SK-N-SH (cell line): ENCODE measurements at regions not wholly inside any gene's neighbourhood (a gene's known extent, or its start where the extent isn't known, plus 50 kb on each side); places are given as distances from the start of the nearest gene placed in this dataset.

ENCODE experiments used
- CTCF ChIA-PET: fragments of 300-600, 350-600 bp; formaldehyde crosslinking; extraction: SDS; loops from one replicate; lab custom pipeline; 2021; lab: Yijun Ruan, JAX
- POLR2A ChIA-PET: fragments of 350-600 bp; sonication (Branson Sonifier 250); formaldehyde crosslinking; extraction: SDS; loops from one replicate; lab custom pipeline; 2020; ENCODE audit warnings: antibody characterized with exemption, inconsistent platforms; lab: Yijun Ruan, JAX
- DNase-seq: peaks from one replicate; pipeline ENCODE4 v3.0.0; 2012
- H2AFZ ChIP-seq: fragments of 200-600 bp; sonication (generic); 2 replicates; pipeline ENCODE4 v1.8.1; 2016; ENCODE audit warnings: antibody characterized with exemption, mild to moderate bottlenecking, low read depth
- H3F3A ChIP-seq: fragments of 200-600 bp; sonication (generic); replicated peaks from 2 replicates; pipeline ENCODE3; 2016; ENCODE audit warnings: antibody characterized with exemption, mild to moderate bottlenecking; ENCODE audit not compliant: insufficient read depth
- H3K27ac ChIP-seq, 2 experiments: fragments of 200-500 bp in 1 of 2; fragments of 200-600 bp in 1 of 2; sonication (Bioruptor generic) in 1 of 2; sonication (generic), shearing (Covaris generic) in 1 of 2; 2 replicates each; pipeline versions ENCODE4 v1.5.1 to v1.6.1; 2014 to 2016; ENCODE audit warnings: low read depth in 2 of 2, inconsistent platforms in 1 of 2, low read length in 1 of 2, mild to moderate bottlenecking in 1 of 2, mixed read lengths in 1 of 2
- H3K27me3 ChIP-seq: fragments of 200-600 bp; sonication (generic), shearing (Covaris generic); 2 replicates; pipeline ENCODE4 v1.6.1; 2016; ENCODE audit warnings: mixed run types; ENCODE audit not compliant: insufficient read depth
- H3K36me3 ChIP-seq, 2 experiments: fragments of 200-500 bp in 1 of 2; fragments of 200-600 bp in 1 of 2; sonication (Bioruptor generic) in 1 of 2; sonication (generic) in 1 of 2; replicated peaks in 1 of 2; 2 replicates each; pipeline versions ENCODE3 to v1.5.1; 2014 to 2016; ENCODE audit warnings: low read length in 1 of 2, mild to moderate bottlenecking in 1 of 2; ENCODE audit not compliant: insufficient read depth in 2 of 2, control insufficient read depth in 1 of 2
- H3K4me1 ChIP-seq, 2 experiments: fragments of 200-500 bp in 1 of 2; fragments of 200-600 bp in 1 of 2; sonication (Bioruptor generic) in 1 of 2; sonication (generic), shearing (Covaris generic) in 1 of 2; 2 replicates each; pipeline versions ENCODE4 v1.5.1 to v1.6.1; 2014 to 2016; ENCODE audit warnings: low read depth in 1 of 2, low read length in 1 of 2, mixed run types in 1 of 2; ENCODE audit not compliant: insufficient read depth in 2 of 2, control insufficient read depth in 1 of 2
- H3K4me2 ChIP-seq: fragments of 200-600 bp; sonication (generic), shearing (Covaris generic); 2 replicates; pipeline ENCODE4 v1.6.1; 2017; ENCODE audit warnings: mixed run types
- H3K4me3 ChIP-seq, 2 experiments: fragments of 200-500 bp in 1 of 2; fragments of 200-600 bp in 1 of 2; sonication (Bioruptor generic) in 1 of 2; sonication (generic), shearing (Covaris generic) in 1 of 2; 2 replicates each; pipeline versions ENCODE4 v1.5.1 to v1.8.1; 2014 to 2016; ENCODE audit warnings: low read depth in 2 of 2, inconsistent platforms in 1 of 2, low read length in 1 of 2, mild to moderate bottlenecking in 1 of 2, mixed read lengths in 1 of 2, moderate library complexity in 1 of 2
- H3K79me2 ChIP-seq: fragments of 200-600 bp; sonication (generic); 2 replicates; pipeline ENCODE4 v1.8.1; 2017; ENCODE audit warnings: mild to moderate bottlenecking; ENCODE audit not compliant: insufficient read depth
- H3K9ac ChIP-seq: fragments of 200-600 bp; sonication (generic); 2 replicates; pipeline ENCODE4 v1.6.1; 2017; ENCODE audit warnings: mixed run types
- H3K9me2 ChIP-seq: fragments of 200-600 bp; sonication (generic); 2 replicates; pipeline ENCODE4 v1.6.1; 2017; ENCODE audit warnings: mixed run types
- H3K9me3 ChIP-seq: fragments of 200-600 bp; sonication (generic); 2 replicates; pipeline ENCODE4 v1.6.1; 2017; ENCODE audit warnings: mixed run types, mild to moderate bottlenecking, moderate library complexity
- H4K20me1 ChIP-seq: fragments of 200-600 bp; sonication (generic); 2 replicates; pipeline ENCODE4 v1.6.1; 2017; ENCODE audit warnings: mild to moderate bottlenecking, mixed run types; ENCODE audit not compliant: insufficient read depth
- FOSL2 ChIP-seq: IDR thresholded peaks from 2 replicates; pipeline ENCODE4 v1.4.0; 2012; ENCODE audit warnings: low read depth, mild to moderate bottlenecking, moderate library complexity, borderline replicate concordance
- FOXJ3 ChIP-seq: sonication (generic); formaldehyde crosslinking; IDR thresholded peaks from 2 replicates; pipeline ENCODE4 v1.5.1; 2020; ENCODE audit warnings: mild to moderate bottlenecking, missing genetic modification reagents
- GATA2 ChIP-seq: sonication (generic); formaldehyde crosslinking; IDR thresholded peaks from 2 replicates; pipeline ENCODE4 v1.5.0; 2020; ENCODE audit warnings: mild to moderate bottlenecking, missing genetic modification reagents
- NRF1 ChIP-seq: IDR thresholded peaks from 2 replicates; pipeline ENCODE4 v1.6.1; 2012; ENCODE audit warnings: low read depth, mild to moderate bottlenecking, low read length
- POLR2AphosphoS5 ChIP-seq: IDR thresholded peaks from 2 replicates; pipeline ENCODE4 v1.6.1; 2012; ENCODE audit warnings: low read depth, low read length
- RAD21 ChIP-seq: IDR thresholded peaks from 2 replicates; pipeline ENCODE4 v1.6.1; 2012; ENCODE audit warnings: mild to moderate bottlenecking, low read length
- RCOR1 ChIP-seq: fragments of 150-350 bp; IDR thresholded peaks from 2 replicates; pipeline ENCODE4 v1.6.1; 2017; ENCODE audit warnings: antibody characterized with exemption, low read length
- RXRA ChIP-seq: IDR thresholded peaks from 2 replicates; pipeline ENCODE4 v1.4.0; 2012; ENCODE audit warnings: low read depth, mild to moderate bottlenecking, borderline replicate concordance
- SIN3A ChIP-seq: IDR thresholded peaks from 2 replicates; pipeline ENCODE4 v1.6.1; 2012; ENCODE audit warnings: low read depth, mild to moderate bottlenecking, low read length, moderate library complexity, borderline replicate concordance
- SMC3 ChIP-seq: IDR thresholded peaks from 2 replicates; pipeline ENCODE4 v1.6.1; 2012; ENCODE audit warnings: low read depth, low read length, improper control_type of control experiment
- TAF1 ChIP-seq: IDR thresholded peaks from 2 replicates; pipeline ENCODE4 v1.6.1; 2012; ENCODE audit warnings: low read depth, mild to moderate bottlenecking, low read length, moderate library complexity, borderline replicate concordance
- TCF12 ChIP-seq: IDR thresholded peaks from 2 replicates; pipeline ENCODE4 v1.4.0; 2012
- WGBS: methylation state at CpG from one replicate; pipeline ENCODE4 v1.1.6; 2017; ENCODE audit warnings: low lambda C conversion rate; 5-methylcytosine and 5-hydroxymethylcytosine counted together
- TF ChIP-seq, protein P1 (sequence below): IDR thresholded peaks from 2 replicates; pipeline ENCODE4 v1.6.1; 2012; ENCODE audit warnings: mild to moderate bottlenecking, low read depth, low read length, moderate library complexity
- TF ChIP-seq, protein P2 (sequence below): fragments of 200-600 bp; sonication (generic); IDR thresholded peaks from 2 replicates; pipeline ENCODE4 v1.6.1; 2017; ENCODE audit warnings: antibody characterized with exemption, mild to moderate bottlenecking, moderate library complexity
- TF ChIP-seq, protein P3 (sequence below): IDR thresholded peaks from 2 replicates; pipeline ENCODE4 v1.4.0; 2012; ENCODE audit warnings: low read depth, borderline replicate concordance
- TF ChIP-seq, protein P4 (sequence below): IDR thresholded peaks from 2 replicates; pipeline ENCODE4 v1.4.0; 2012; ENCODE audit warnings: low read depth, borderline replicate concordance

DNA sequence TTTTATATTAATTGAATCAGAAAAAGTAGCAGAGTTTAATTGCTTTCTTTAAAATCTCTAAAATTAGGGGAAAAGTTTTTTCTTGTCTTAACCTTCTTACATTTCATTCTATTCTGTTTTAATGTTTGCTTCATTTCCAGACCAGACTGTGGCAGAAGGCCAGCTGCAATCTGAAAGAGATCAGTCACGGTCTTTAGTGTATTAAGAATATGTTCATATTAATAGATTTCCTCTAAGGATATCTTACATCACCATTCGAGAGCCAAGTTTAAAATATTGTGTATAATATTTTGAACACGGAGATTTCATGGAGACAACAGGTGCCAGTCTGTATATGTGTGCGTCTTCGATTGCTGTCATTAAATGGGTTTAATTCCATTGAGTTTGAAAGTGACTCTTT lies 230.9 kb upstream of the ZSWIM2 start (continued):
- TF ChIP-seq SIN3A (no peak), RCOR1 (no peak), SMC3 (no peak), GATA2 (CRISPR knock-in tag) (no peak)

DNA sequence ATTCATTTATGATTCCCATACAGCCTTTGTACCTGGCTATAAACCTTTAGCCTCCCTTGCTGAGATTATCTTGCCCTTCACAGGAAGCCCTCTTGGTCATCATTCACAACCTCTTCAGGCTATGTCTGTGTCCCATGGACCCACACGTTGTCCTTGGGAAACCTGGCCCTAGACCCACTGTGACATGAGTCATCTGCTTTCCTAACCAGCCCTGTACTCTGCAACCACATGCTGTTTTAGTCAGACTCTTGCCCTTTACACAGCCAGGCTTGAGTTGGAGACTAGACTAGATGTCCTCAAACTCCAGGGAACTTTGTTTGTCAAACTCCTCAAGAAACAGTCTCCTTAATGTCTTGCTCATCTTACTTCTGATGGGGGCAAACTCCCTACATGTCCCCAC lies 229.3 kb upstream of the ZSWIM2 start:
- Histone ChIP-seq H3K36me3 (no peaks in the 10 kb centered on the region), H4K20me1 (no peaks in the 10 kb centered on the region), H3K79me2 (no peaks in the 10 kb centered on the region), H3K27me3 (no peaks in the 10 kb centered on the region), H3K27ac (no peak overlapping the region), H3K4me1 (no peaks in the 10 kb centered on the region), H3F3A (no peaks in the 10 kb centered on the region), H3K9me3 (no peaks in the 10 kb centered on the region), H3K9ac (no peak overlapping the region), H3K9me2 (no peaks in the 10 kb centered on the region), H2AFZ (no peak overlapping the region), H3K4me2 (no peak overlapping the region), H3K4me3 (no peak overlapping the region)
- TF ChIP-seq, protein P1, sequence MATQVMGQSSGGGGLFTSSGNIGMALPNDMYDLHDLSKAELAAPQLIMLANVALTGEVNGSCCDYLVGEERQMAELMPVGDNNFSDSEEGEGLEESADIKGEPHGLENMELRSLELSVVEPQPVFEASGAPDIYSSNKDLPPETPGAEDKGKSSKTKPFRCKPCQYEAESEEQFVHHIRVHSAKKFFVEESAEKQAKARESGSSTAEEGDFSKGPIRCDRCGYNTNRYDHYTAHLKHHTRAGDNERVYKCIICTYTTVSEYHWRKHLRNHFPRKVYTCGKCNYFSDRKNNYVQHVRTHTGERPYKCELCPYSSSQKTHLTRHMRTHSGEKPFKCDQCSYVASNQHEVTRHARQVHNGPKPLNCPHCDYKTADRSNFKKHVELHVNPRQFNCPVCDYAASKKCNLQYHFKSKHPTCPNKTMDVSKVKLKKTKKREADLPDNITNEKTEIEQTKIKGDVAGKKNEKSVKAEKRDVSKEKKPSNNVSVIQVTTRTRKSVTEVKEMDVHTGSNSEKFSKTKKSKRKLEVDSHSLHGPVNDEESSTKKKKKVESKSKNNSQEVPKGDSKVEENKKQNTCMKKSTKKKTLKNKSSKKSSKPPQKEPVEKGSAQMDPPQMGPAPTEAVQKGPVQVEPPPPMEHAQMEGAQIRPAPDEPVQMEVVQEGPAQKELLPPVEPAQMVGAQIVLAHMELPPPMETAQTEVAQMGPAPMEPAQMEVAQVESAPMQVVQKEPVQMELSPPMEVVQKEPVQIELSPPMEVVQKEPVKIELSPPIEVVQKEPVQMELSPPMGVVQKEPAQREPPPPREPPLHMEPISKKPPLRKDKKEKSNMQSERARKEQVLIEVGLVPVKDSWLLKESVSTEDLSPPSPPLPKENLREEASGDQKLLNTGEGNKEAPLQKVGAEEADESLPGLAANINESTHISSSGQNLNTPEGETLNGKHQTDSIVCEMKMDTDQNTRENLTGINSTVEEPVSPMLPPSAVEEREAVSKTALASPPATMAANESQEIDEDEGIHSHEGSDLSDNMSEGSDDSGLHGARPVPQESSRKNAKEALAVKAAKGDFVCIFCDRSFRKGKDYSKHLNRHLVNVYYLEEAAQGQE = no peak
- TF ChIP-seq SIN3A = no peak
- TF ChIP-seq FOSL2 = no peak
- TF ChIP-seq, protein P2, sequence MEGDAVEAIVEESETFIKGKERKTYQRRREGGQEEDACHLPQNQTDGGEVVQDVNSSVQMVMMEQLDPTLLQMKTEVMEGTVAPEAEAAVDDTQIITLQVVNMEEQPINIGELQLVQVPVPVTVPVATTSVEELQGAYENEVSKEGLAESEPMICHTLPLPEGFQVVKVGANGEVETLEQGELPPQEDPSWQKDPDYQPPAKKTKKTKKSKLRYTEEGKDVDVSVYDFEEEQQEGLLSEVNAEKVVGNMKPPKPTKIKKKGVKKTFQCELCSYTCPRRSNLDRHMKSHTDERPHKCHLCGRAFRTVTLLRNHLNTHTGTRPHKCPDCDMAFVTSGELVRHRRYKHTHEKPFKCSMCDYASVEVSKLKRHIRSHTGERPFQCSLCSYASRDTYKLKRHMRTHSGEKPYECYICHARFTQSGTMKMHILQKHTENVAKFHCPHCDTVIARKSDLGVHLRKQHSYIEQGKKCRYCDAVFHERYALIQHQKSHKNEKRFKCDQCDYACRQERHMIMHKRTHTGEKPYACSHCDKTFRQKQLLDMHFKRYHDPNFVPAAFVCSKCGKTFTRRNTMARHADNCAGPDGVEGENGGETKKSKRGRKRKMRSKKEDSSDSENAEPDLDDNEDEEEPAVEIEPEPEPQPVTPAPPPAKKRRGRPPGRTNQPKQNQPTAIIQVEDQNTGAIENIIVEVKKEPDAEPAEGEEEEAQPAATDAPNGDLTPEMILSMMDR = no peak
- no peak for TF ChIP-seq TAF1
- no peak for TF ChIP-seq TCF12
- no peak for TF ChIP-seq RXRA
- TF ChIP-seq NRF1 = no peak
- TF ChIP-seq, protein P3, sequence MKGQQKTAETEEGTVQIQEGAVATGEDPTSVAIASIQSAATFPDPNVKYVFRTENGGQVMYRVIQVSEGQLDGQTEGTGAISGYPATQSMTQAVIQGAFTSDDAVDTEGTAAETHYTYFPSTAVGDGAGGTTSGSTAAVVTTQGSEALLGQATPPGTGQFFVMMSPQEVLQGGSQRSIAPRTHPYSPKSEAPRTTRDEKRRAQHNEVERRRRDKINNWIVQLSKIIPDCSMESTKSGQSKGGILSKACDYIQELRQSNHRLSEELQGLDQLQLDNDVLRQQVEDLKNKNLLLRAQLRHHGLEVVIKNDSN = no peak
- no peak for TF ChIP-seq FOXJ3 (CRISPR knock-in tag)
- TF ChIP-seq POLR2AphosphoS5 = no peak
- no peak for TF ChIP-seq RAD21
- TF ChIP-seq SMC3 = no peak
- TF ChIP-seq, protein P4, sequence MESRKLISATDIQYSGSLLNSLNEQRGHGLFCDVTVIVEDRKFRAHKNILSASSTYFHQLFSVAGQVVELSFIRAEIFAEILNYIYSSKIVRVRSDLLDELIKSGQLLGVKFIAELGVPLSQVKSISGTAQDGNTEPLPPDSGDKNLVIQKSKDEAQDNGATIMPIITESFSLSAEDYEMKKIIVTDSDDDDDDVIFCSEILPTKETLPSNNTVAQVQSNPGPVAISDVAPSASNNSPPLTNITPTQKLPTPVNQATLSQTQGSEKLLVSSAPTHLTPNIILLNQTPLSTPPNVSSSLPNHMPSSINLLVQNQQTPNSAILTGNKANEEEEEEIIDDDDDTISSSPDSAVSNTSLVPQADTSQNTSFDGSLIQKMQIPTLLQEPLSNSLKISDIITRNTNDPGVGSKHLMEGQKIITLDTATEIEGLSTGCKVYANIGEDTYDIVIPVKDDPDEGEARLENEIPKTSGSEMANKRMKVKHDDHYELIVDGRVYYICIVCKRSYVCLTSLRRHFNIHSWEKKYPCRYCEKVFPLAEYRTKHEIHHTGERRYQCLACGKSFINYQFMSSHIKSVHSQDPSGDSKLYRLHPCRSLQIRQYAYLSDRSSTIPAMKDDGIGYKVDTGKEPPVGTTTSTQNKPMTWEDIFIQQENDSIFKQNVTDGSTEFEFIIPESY = no peak
- no peak for DNase-seq
- ChIA-PET POLR2A (no interaction called here), CTCF (no interaction called here)
- WGBS = 0% methylated on average over 1 of the region's 1 CpG
